HG03139 (cell line): ENCODE measurements at regions not wholly inside any gene's neighbourhood (a gene's known extent, or its start where the extent isn't known, plus 50 kb on each side); places are given as distances from the start of the nearest gene placed in this dataset.

ENCODE experiments used
- ATAC-seq: cut with Tn5 transposase; IDR thresholded peaks from one replicate; pipeline ENCODE4 v1.9.1; 2021; ENCODE audit not compliant: unreplicated experiment

GRCh38 chr18:37658894-37659293, 93.3 kb upstream of the CELF4 start:
- ATAC-seq, result no peak

GRCh38 chr18:37657493-37657892, 91.9 kb upstream of the CELF4 start:
- no peak for ATAC-seq

GRCh38 chr18:37654731-37655369, 89.3 kb upstream of the CELF4 start:
- ATAC-seq, result no peak

- no peak for ATAC-seq
Observed at GRCh38 chr18:37654034-37654433, 88.4 kb upstream of the CELF4 start.

- ATAC-seq, result no peak
Observed at GRCh38 chr18:37653618-37654017, 88.0 kb upstream of the CELF4 start.

GRCh38 chr18:37649930-37650329, 84.3 kb upstream of the CELF4 start:
- no peak for ATAC-seq

- no peak for ATAC-seq
Observed at GRCh38 chr18:37649416-37649815, 83.8 kb upstream of the CELF4 start.

GRCh38 chr18:37641573-37641972, 76.0 kb upstream of the CELF4 start:
- no peak for ATAC-seq

- no peak for ATAC-seq
Observed at GRCh38 chr18:37640504-37640903, 74.9 kb upstream of the CELF4 start.

GRCh38 chr18:37639846-37640245, 74.2 kb upstream of the CELF4 start:
- no peak for ATAC-seq

GRCh38 chr18:37637478-37637850, 71.9 kb upstream of the CELF4 start:
- no peak for ATAC-seq

- no peak for ATAC-seq
Observed at GRCh38 chr18:37636831-37637477, 71.4 kb upstream of the CELF4 start.

- no peak for ATAC-seq
Observed at GRCh38 chr18:37634516-37634915, 68.9 kb upstream of the CELF4 start.

GRCh38 chr18:37631422-37631821, 65.8 kb upstream of the CELF4 start:
- no peak for ATAC-seq

- no peak for ATAC-seq
Observed at GRCh38 chr18:37630334-37630733, 64.7 kb upstream of the CELF4 start.

- no peak for ATAC-seq
Observed at GRCh38 chr18:37628470-37629220, 63.0 kb upstream of the CELF4 start.

GRCh38 chr18:37624318-37624717, 58.7 kb upstream of the CELF4 start:
- no peak for ATAC-seq

- no peak for ATAC-seq
Observed at GRCh38 chr18:37619964-37620363, 54.4 kb upstream of the CELF4 start.

- no peak for ATAC-seq
Observed at GRCh38 chr18:37617623-37618022, 52.0 kb upstream of the CELF4 start.
